Coronary artery (tissue), 2 donors: ENCODE measurements at regions not wholly inside any gene's neighbourhood (a gene's known extent, or its start where the extent isn't known, plus 50 kb on each side); places are given as distances from the start of the nearest gene placed in this dataset.

Experiments used
- DNase-seq: peaks from one replicate; pipeline ENCODE4 v3.0.0-alpha.2; 2017; ENCODE audit warnings: low spot score
- H3K27ac ChIP-seq, 2 donors: fragments of 200-600 bp; sonication (generic); one replicate each; pipeline ENCODE4 v1.5.1; 2016 to 2019
- H3K4me3 ChIP-seq: fragments of 200-600 bp; sonication (generic); 2 replicates; pipeline ENCODE4 v1.5.1; 2016; ENCODE audit warnings: mild to moderate bottlenecking, moderate library complexity
- CTCF ChIP-seq: fragments of 200-600 bp; sonication (generic); IDR thresholded peaks from one replicate; pipeline ENCODE4 v1.5.1; 2019; ENCODE audit warnings: antibody characterized with exemption

GRCh38 chr18:39749154-39749553 is 2183.6 kb upstream of the CELF4 start:
- TF ChIP-seq CTCF, result no peak
- no peak overlapping the region for H3K27ac ChIP-seq
- no peak for DNase-seq
- H3K4me3 ChIP-seq, result no peak overlapping the region

- Histone ChIP-seq H3K27ac (no peak overlapping the region), H3K4me3 (no peak overlapping the region)
- TF ChIP-seq CTCF, result no peak
- no peak for DNase-seq
Observed at GRCh38 chr18:39748727-39749126, 2183.1 kb upstream of the CELF4 start.

- Histone ChIP-seq H3K27ac (no peak overlapping the region), H3K4me3 (no peak overlapping the region)
- DNase-seq, result no peak
- no peak for TF ChIP-seq CTCF
Observed at GRCh38 chr18:39746201-39746600, 2180.6 kb upstream of the CELF4 start.

- TF ChIP-seq CTCF, result no peak
- DNase-seq, result no peak
- Histone ChIP-seq H3K27ac (no peak overlapping the region), H3K4me3 (no peak overlapping the region)
Observed at GRCh38 chr18:39743463-39743862, 2177.9 kb upstream of the CELF4 start.

- TF ChIP-seq CTCF, result no peak
- no peak overlapping the region for H3K4me3 ChIP-seq
- DNase-seq, result no peak
- no peak overlapping the region for H3K27ac ChIP-seq
Observed at GRCh38 chr18:39741755-39742466, 2176.3 kb upstream of the CELF4 start.

GRCh38 chr18:39737869-39738268 is 2172.3 kb upstream of the CELF4 start:
- Histone ChIP-seq H3K27ac (no peak overlapping the region), H3K4me3 (no peak overlapping the region)
- no peak for TF ChIP-seq CTCF
- no peak for DNase-seq

- Histone ChIP-seq H3K27ac (no peak overlapping the region), H3K4me3 (no peak overlapping the region)
- no peak for TF ChIP-seq CTCF
- no peak for DNase-seq
Observed at GRCh38 chr18:39732918-39733317, 2167.3 kb upstream of the CELF4 start.
